M059J (cell line): ENCODE measurements at regions not wholly inside any gene's neighbourhood (a gene's known extent, or its start where the extent isn't known, plus 50 kb on each side); places are given as distances from the start of the nearest gene placed in this dataset.

Experiments used
- DNase-seq: peaks from one replicate; pipeline ENCODE4 v3.0.0-alpha.2; 2012; ENCODE audit warnings: low read depth

GRCh38 chr11:122319691-122320620 is 203.9 kb upstream of the BLID start:
- no peak for DNase-seq

- DNase-seq: no peak
These were observed 203.1 kb upstream of the BLID start for GRCh38 chr11:122319085-122319484.

GRCh38 chr11:122317305-122317704 is 201.3 kb upstream of the BLID start:
- DNase-seq: peak; percentile 53

- peak; percentile 12 for DNase-seq
These were observed 197.6 kb upstream of the BLID start for GRCh38 chr11:122313581-122313980.

- DNase-seq: no peak
These were observed 195.3 kb upstream of the BLID start for GRCh38 chr11:122311216-122311755.

- DNase-seq: peak; percentile 2
These were observed 194.8 kb upstream of the BLID start for GRCh38 chr11:122310766-122311165.

- peak; percentile 8 for DNase-seq
These were observed 193.4 kb upstream of the BLID start for GRCh38 chr11:122309262-122309925.

- no peak for DNase-seq
These were observed 192.2 kb upstream of the BLID start for GRCh38 chr11:122308226-122308625.

GRCh38 chr11:122307476-122308035 is 191.5 kb upstream of the BLID start:
- DNase-seq: no peak

GRCh38 chr11:122306831-122307391 is 190.9 kb upstream of the BLID start:
- no peak for DNase-seq

- DNase-seq: no peak
These were observed 189.7 kb upstream of the BLID start for GRCh38 chr11:122305426-122306320.

- no peak for DNase-seq
These were observed 189.0 kb upstream of the BLID start for GRCh38 chr11:122304973-122305372.

- no peak for DNase-seq
These were observed 188.3 kb upstream of the BLID start for GRCh38 chr11:122304306-122304705.

GRCh38 chr11:122294041-122294440 is 178.0 kb upstream of the BLID start:
- no peak for DNase-seq

GRCh38 chr11:122293296-122294023 is 177.4 kb upstream of the BLID start:
- peak; percentile 17 for DNase-seq

GRCh38 chr11:122287401-122287800 is 171.4 kb upstream of the BLID start:
- no peak for DNase-seq

GRCh38 chr11:122285070-122285988 is 169.3 kb upstream of the BLID start:
- peak; percentile 40 for DNase-seq

GRCh38 chr11:122280870-122281269 is 164.9 kb upstream of the BLID start:
- no peak for DNase-seq

- no peak for DNase-seq
These were observed 163.2 kb upstream of the BLID start for GRCh38 chr11:122279194-122279593.
